A673 (cell line): ENCODE measurements at regions not wholly inside any gene's neighbourhood (a gene's known extent, or its start where the extent isn't known, plus 50 kb on each side); places are given as distances from the start of the nearest gene placed in this dataset.

Source experiments
- EZH2 ChIP-seq: fragments of 200-600 bp; sonication (generic); IDR thresholded peaks from 2 replicates; pipeline ENCODE4 v1.6.1; 2017; ENCODE audit warnings: borderline replicate concordance, low read depth, mild to moderate bottlenecking, mixed read lengths, antibody characterized with exemption, low read length; ENCODE audit not compliant: poor library complexity, severe bottlenecking
- TF ChIP-seq, protein P1 (sequence below): fragments of 300-800, 200-600 bp; sonication (generic); conservative IDR thresholded peaks from 2 replicates; pipeline ENCODE4 v1.5.1; 2017; ENCODE audit warnings: low read depth, mild to moderate bottlenecking, antibody characterized with exemption, low read length, moderate library complexity, mixed read lengths

DNA sequence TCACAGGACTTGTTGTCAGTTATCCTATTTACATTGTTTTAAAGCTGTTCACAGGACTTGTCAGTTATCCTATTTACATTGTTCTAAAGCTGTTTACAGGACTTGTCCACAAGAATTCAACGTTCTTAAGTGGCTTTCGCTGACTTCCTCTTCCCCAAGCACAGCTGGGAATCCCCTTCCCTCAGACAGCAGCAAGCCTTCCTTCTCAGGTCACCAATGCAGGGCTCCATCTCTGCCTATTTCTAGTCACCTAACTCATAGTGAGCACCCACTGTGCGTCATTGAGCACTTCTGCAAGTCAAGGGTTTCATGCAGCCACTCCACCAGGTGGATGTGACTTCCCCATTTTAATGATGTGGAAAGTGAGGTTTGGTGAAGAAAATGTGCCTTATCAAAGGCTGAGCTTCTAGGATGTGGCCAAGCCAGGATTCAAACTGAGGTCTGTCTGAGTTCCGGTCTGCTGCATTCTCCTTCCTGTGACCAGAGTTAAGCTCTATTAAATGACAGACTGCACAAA is 109.8 kb upstream of the ZNF462 start:
- TF ChIP-seq, protein P1, sequence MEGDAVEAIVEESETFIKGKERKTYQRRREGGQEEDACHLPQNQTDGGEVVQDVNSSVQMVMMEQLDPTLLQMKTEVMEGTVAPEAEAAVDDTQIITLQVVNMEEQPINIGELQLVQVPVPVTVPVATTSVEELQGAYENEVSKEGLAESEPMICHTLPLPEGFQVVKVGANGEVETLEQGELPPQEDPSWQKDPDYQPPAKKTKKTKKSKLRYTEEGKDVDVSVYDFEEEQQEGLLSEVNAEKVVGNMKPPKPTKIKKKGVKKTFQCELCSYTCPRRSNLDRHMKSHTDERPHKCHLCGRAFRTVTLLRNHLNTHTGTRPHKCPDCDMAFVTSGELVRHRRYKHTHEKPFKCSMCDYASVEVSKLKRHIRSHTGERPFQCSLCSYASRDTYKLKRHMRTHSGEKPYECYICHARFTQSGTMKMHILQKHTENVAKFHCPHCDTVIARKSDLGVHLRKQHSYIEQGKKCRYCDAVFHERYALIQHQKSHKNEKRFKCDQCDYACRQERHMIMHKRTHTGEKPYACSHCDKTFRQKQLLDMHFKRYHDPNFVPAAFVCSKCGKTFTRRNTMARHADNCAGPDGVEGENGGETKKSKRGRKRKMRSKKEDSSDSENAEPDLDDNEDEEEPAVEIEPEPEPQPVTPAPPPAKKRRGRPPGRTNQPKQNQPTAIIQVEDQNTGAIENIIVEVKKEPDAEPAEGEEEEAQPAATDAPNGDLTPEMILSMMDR: no peak
- TF ChIP-seq EZH2: no peak
